SK-N-SH (cell line): ENCODE measurements at regions not wholly inside any gene's neighbourhood (a gene's known extent, or its start where the extent isn't known, plus 50 kb on each side); places are given as distances from the start of the nearest gene placed in this dataset.
A peak's percentile ranks its signal among the peaks of the same experiment; 100 is the strongest.

Experiments
- CTCF ChIA-PET: fragments of 300-600, 350-600 bp; formaldehyde crosslinking; extraction: SDS; loops from one replicate; lab custom pipeline; 2021; lab: Yijun Ruan, JAX
- POLR2A ChIA-PET: fragments of 350-600 bp; sonication (Branson Sonifier 250); formaldehyde crosslinking; extraction: SDS; loops from one replicate; lab custom pipeline; 2020; ENCODE audit warnings: antibody characterized with exemption, inconsistent platforms; lab: Yijun Ruan, JAX
- DNase-seq: peaks from one replicate; pipeline ENCODE4 v3.0.0; 2012
- H2AFZ ChIP-seq: fragments of 200-600 bp; sonication (generic); 2 replicates; pipeline ENCODE4 v1.8.1; 2016; ENCODE audit warnings: antibody characterized with exemption, mild to moderate bottlenecking, low read depth
- H3F3A ChIP-seq: fragments of 200-600 bp; sonication (generic); replicated peaks from 2 replicates; pipeline ENCODE3; 2016; ENCODE audit warnings: antibody characterized with exemption, mild to moderate bottlenecking; ENCODE audit not compliant: insufficient read depth
- H3K27ac ChIP-seq, 2 experiments: fragments of 200-500 bp in 1 of 2; fragments of 200-600 bp in 1 of 2; sonication (Bioruptor generic) in 1 of 2; sonication (generic), shearing (Covaris generic) in 1 of 2; 2 replicates each; pipeline versions ENCODE4 v1.5.1 to v1.6.1; 2014 to 2016; ENCODE audit warnings: low read depth in 2 of 2, inconsistent platforms in 1 of 2, low read length in 1 of 2, mild to moderate bottlenecking in 1 of 2, mixed read lengths in 1 of 2
- H3K27me3 ChIP-seq: fragments of 200-600 bp; sonication (generic), shearing (Covaris generic); 2 replicates; pipeline ENCODE4 v1.6.1; 2016; ENCODE audit warnings: mixed run types; ENCODE audit not compliant: insufficient read depth
- H3K36me3 ChIP-seq, 2 experiments: fragments of 200-500 bp in 1 of 2; fragments of 200-600 bp in 1 of 2; sonication (Bioruptor generic) in 1 of 2; sonication (generic) in 1 of 2; replicated peaks in 1 of 2; 2 replicates each; pipeline versions ENCODE3 to v1.5.1; 2014 to 2016; ENCODE audit warnings: low read length in 1 of 2, mild to moderate bottlenecking in 1 of 2; ENCODE audit not compliant: insufficient read depth in 2 of 2, control insufficient read depth in 1 of 2
- H3K4me1 ChIP-seq, 2 experiments: fragments of 200-500 bp in 1 of 2; fragments of 200-600 bp in 1 of 2; sonication (Bioruptor generic) in 1 of 2; sonication (generic), shearing (Covaris generic) in 1 of 2; 2 replicates each; pipeline versions ENCODE4 v1.5.1 to v1.6.1; 2014 to 2016; ENCODE audit warnings: low read depth in 1 of 2, low read length in 1 of 2, mixed run types in 1 of 2; ENCODE audit not compliant: insufficient read depth in 2 of 2, control insufficient read depth in 1 of 2
- H3K4me2 ChIP-seq: fragments of 200-600 bp; sonication (generic), shearing (Covaris generic); 2 replicates; pipeline ENCODE4 v1.6.1; 2017; ENCODE audit warnings: mixed run types
- H3K4me3 ChIP-seq, 2 experiments: fragments of 200-500 bp in 1 of 2; fragments of 200-600 bp in 1 of 2; sonication (Bioruptor generic) in 1 of 2; sonication (generic), shearing (Covaris generic) in 1 of 2; 2 replicates each; pipeline versions ENCODE4 v1.5.1 to v1.8.1; 2014 to 2016; ENCODE audit warnings: low read depth in 2 of 2, inconsistent platforms in 1 of 2, low read length in 1 of 2, mild to moderate bottlenecking in 1 of 2, mixed read lengths in 1 of 2, moderate library complexity in 1 of 2
- H3K79me2 ChIP-seq: fragments of 200-600 bp; sonication (generic); 2 replicates; pipeline ENCODE4 v1.8.1; 2017; ENCODE audit warnings: mild to moderate bottlenecking; ENCODE audit not compliant: insufficient read depth
- H3K9ac ChIP-seq: fragments of 200-600 bp; sonication (generic); 2 replicates; pipeline ENCODE4 v1.6.1; 2017; ENCODE audit warnings: mixed run types
- H3K9me2 ChIP-seq: fragments of 200-600 bp; sonication (generic); 2 replicates; pipeline ENCODE4 v1.6.1; 2017; ENCODE audit warnings: mixed run types
- H3K9me3 ChIP-seq: fragments of 200-600 bp; sonication (generic); 2 replicates; pipeline ENCODE4 v1.6.1; 2017; ENCODE audit warnings: mixed run types, mild to moderate bottlenecking, moderate library complexity
- H4K20me1 ChIP-seq: fragments of 200-600 bp; sonication (generic); 2 replicates; pipeline ENCODE4 v1.6.1; 2017; ENCODE audit warnings: mild to moderate bottlenecking, mixed run types; ENCODE audit not compliant: insufficient read depth
- GATA2 ChIP-seq: sonication (generic); formaldehyde crosslinking; IDR thresholded peaks from 2 replicates; pipeline ENCODE4 v1.5.0; 2020; ENCODE audit warnings: mild to moderate bottlenecking, missing genetic modification reagents
- MEF2A ChIP-seq: IDR thresholded peaks from 2 replicates; pipeline ENCODE4 v1.4.0; 2012; ENCODE audit warnings: low read depth, borderline replicate concordance
- NFIC ChIP-seq: IDR thresholded peaks from 2 replicates; pipeline ENCODE4 v1.4.0; 2012; ENCODE audit warnings: borderline replicate concordance
- SIN3A ChIP-seq: IDR thresholded peaks from 2 replicates; pipeline ENCODE4 v1.6.1; 2012; ENCODE audit warnings: low read depth, mild to moderate bottlenecking, low read length, moderate library complexity, borderline replicate concordance
- SMC3 ChIP-seq: IDR thresholded peaks from 2 replicates; pipeline ENCODE4 v1.6.1; 2012; ENCODE audit warnings: low read depth, low read length, improper control_type of control experiment
- TCF12 ChIP-seq: IDR thresholded peaks from 2 replicates; pipeline ENCODE4 v1.4.0; 2012
- WGBS: methylation state at CpG from one replicate; pipeline ENCODE4 v1.1.6; 2017; ENCODE audit warnings: low lambda C conversion rate; 5-methylcytosine and 5-hydroxymethylcytosine counted together
- TF ChIP-seq, protein P1 (sequence below): IDR thresholded peaks from 2 replicates; pipeline ENCODE4 v1.4.0; 2012; ENCODE audit warnings: low read depth
- TF ChIP-seq, protein P2 (sequence below): fragments of 150-350 bp; IDR thresholded peaks from 2 replicates; pipeline ENCODE4 v1.6.1; 2017; ENCODE audit warnings: antibody characterized with exemption, low read length, low read depth, borderline replicate concordance

DNA sequence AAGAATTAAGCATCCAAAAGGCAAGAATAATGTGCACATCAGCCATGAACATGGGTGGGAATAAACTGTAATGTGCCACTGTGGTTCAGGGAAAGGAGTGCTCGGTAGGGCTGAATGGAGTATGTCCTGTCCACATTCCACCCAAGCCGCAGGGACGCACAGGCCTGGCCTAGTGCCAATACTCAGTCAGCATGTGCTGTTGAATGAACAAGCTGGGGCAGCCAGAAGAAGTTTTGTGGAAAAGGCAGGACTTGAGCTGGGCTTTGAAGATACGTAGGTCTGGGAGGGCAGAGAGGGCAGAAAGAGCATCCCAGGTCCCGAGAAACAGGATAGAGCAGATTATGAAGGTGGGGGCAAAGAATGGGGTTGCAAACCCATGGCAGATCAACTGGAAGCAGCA lies 60.0 kb upstream of the PLET1 start:
- H3K4me1 ChIP-seq, result peaks cover 8 to 22% of the 10 kb centered on the region in 2 experiments; a peak in 3 of 4 replicates
- H3K9me3 ChIP-seq, result no peaks in the 10 kb centered on the region
- POLR2A ChIA-PET, result no interaction called here
- no peaks in the 10 kb centered on the region for H3K9me2 ChIP-seq
- no peaks in the 10 kb centered on the region for H3K36me3 ChIP-seq
- no peaks in the 10 kb centered on the region for H3K79me2 ChIP-seq
- TF ChIP-seq SMC3, result no peak
- no peak for TF ChIP-seq MEF2A
- peak; percentile 81 for TF ChIP-seq NFIC
- no peak overlapping the region for H3K9ac ChIP-seq
- no peak overlapping the region for H3K27ac ChIP-seq
- no peak overlapping the region for H3K4me3 ChIP-seq
- no peak for DNase-seq
- no peaks in the 10 kb centered on the region for H4K20me1 ChIP-seq
- WGBS, result 64% methylated on average over 5 of the region's 5 CpGs
- CTCF ChIA-PET, result no interaction called here
- no peak overlapping the region for H3K4me2 ChIP-seq
- H2AFZ ChIP-seq, result no peak overlapping the region
- H3K27me3 ChIP-seq, result no peaks in the 10 kb centered on the region
- H3F3A ChIP-seq, result peaks cover 34% of the 10 kb centered on the region

DNA sequence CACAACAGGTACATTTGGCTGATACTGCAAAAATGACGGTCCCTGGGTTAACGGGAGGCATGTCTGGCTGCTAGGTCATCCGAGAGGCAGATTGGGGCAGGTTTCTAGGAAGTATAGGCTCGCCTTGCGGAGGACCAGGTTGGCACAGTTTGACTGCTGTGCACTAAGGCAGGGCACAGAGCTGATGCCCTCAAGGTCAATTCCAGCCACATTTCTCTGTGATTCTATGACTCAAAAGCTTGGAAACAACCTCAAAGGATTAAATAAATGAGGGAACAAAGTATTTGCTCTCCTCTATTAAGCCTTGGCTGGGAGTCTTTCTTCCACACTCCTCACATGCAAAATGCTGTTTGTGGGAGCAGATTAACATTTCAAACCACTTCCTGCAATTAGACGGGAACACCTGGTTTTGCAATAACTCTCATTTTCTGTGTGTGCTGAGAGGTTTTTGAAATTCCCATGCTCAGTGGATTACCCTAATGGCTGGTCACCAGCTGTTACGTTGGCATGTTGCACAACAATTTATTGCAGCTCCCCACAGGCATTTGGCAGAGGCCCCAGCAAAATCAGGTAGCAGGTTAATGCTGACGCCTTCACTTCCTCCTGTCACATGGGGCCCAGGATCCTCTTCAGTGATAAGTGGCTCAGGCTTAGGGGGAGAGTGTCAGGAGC lies 61.0 kb upstream of the PLET1 start:
- CTCF ChIA-PET, result interaction anchor here (1.6 kb wide), 1 partner anchor 473 kb away, joined by 3 read pairs; no protein-coding TSS in a partner anchor
- no peak overlapping the region for H3K27ac ChIP-seq
- no peaks in the 10 kb centered on the region for H3K36me3 ChIP-seq

DNA sequence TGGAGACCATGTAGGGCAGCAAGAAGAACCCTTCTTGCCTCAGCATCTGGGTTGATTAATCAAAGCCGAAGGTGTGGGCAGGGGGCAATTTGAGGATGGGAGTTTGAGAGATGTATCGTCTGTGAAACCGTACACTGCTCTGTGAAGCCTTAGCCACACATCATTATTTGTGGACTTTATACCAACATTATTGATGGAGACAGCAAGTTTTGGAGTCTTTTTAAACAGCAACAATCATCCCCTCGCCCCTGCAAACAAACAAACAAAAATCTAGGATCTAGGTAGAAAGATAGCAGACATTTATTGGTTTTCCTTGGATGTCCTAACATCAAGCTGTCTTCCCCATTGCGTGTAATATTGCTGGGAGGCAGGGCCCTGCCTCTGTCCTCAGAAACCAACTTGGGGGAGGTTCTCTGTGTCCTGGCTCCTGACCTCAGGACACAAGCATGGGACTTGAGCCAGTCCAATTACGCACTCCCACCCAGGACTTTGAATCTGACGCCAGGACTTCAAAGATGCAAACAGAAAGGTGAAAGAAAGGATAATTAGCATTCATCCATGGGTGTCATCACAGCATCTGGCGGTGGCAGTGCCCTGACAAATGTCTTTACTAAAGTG lies 61.6 kb upstream of the PLET1 start:
- H3K36me3 ChIP-seq, result no peaks in the 10 kb centered on the region
- H3K4me3 ChIP-seq, result no peak overlapping the region
- H3K4me1 ChIP-seq, result peaks cover 8 to 17% of the 10 kb centered on the region in 2 experiments; a peak in 3 of 4 replicates
- H4K20me1 ChIP-seq, result no peaks in the 10 kb centered on the region
- H2AFZ ChIP-seq, result no peak overlapping the region
- H3K9me2 ChIP-seq, result no peaks in the 10 kb centered on the region
- no peaks in the 10 kb centered on the region for H3K9me3 ChIP-seq
- H3F3A ChIP-seq, result peaks cover 24% of the 10 kb centered on the region
- ChIA-PET POLR2A (no interaction called here), CTCF (interaction anchor here (0.6 to 1.6 kb wide), 2 partner anchors 473 to 968 kb away, joined by 3 read pairs; no protein-coding TSS in a partner anchor)
- DNase-seq, result no peak
- H3K9ac ChIP-seq, result no peak overlapping the region
- 94% methylated on average over 8 of the region's 8 CpGs for WGBS
- TF ChIP-seq NFIC (no peak), GATA2 (CRISPR knock-in tag) (no peak)
- TF ChIP-seq, protein P1, sequence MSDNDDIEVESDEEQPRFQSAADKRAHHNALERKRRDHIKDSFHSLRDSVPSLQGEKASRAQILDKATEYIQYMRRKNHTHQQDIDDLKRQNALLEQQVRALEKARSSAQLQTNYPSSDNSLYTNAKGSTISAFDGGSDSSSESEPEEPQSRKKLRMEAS, result no peak
- TF ChIP-seq, protein P2, sequence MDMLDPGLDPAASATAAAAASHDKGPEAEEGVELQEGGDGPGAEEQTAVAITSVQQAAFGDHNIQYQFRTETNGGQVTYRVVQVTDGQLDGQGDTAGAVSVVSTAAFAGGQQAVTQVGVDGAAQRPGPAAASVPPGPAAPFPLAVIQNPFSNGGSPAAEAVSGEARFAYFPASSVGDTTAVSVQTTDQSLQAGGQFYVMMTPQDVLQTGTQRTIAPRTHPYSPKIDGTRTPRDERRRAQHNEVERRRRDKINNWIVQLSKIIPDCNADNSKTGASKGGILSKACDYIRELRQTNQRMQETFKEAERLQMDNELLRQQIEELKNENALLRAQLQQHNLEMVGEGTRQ, result no peak
- H3K27me3 ChIP-seq, result no peaks in the 10 kb centered on the region
- H3K4me2 ChIP-seq, result no peak overlapping the region
- H3K79me2 ChIP-seq, result no peaks in the 10 kb centered on the region
- H3K27ac ChIP-seq, result no peak overlapping the region

More for the DNA sequence above, 61.0 kb upstream of the PLET1 start:
- H3K27me3 ChIP-seq, result no peaks in the 10 kb centered on the region
- H3K9me3 ChIP-seq, result no peaks in the 10 kb centered on the region
- no peak overlapping the region for H3K4me2 ChIP-seq
- POLR2A ChIA-PET, result no interaction called here
- 74% methylated on average over 6 of the region's 8 CpGs for WGBS
- no peaks in the 10 kb centered on the region for H4K20me1 ChIP-seq
- TF ChIP-seq TCF12 (peak; percentile 31), SIN3A (no peak)
- TF ChIP-seq, all 33 proteins: peak for 1
- Histone ChIP-seq H3K79me2 (no peaks in the 10 kb centered on the region), H3K9ac (no peak overlapping the region), H2AFZ (no peak overlapping the region), H3K9me2 (no peaks in the 10 kb centered on the region), H3F3A (peaks cover 31% of the 10 kb centered on the region), H3K4me1 (peaks cover 8 to 22% of the 10 kb centered on the region in 2 experiments; a peak in 3 of 4 replicates), H3K4me3 (no peak overlapping the region)
- no peak for DNase-seq
